ENCODE measurements at regions not wholly inside any gene's neighbourhood (a gene's known extent, or its start where the extent isn't known, plus 50 kb on each side); places are given as distances from the start of the nearest gene placed in this dataset.

GRCh38 chr1:101323535-101323934 lies 86.7 kb downstream of the S1PR1 start:
- no peak for DNase-seq

- DNase-seq, result no peak
These were observed 88.3 kb downstream of the S1PR1 start for GRCh38 chr1:101325144-101325543.

- no peak for DNase-seq
These were observed 93.8 kb downstream of the S1PR1 start for GRCh38 chr1:101330427-101331130.

- no peak for DNase-seq
These were observed 95.0 kb downstream of the S1PR1 start for GRCh38 chr1:101331794-101332193.

GRCh38 chr1:101332633-101333032 lies 95.8 kb downstream of the S1PR1 start:
- DNase-seq, result no peak

- no peak for DNase-seq
These were observed 96.4 kb downstream of the S1PR1 start for GRCh38 chr1:101333186-101333585.

- DNase-seq, result no peak
These were observed 101.1 kb downstream of the S1PR1 start for GRCh38 chr1:101337968-101338367.

GRCh38 chr1:101338714-101339430 lies 102.1 kb downstream of the S1PR1 start:
- DNase-seq, result no peak

GRCh38 chr1:101344745-101345144 lies 107.9 kb downstream of the S1PR1 start:
- DNase-seq, result no peak

GRCh38 chr1:101346419-101346818 lies 109.6 kb downstream of the S1PR1 start:
- no peak for DNase-seq

- no peak for DNase-seq
These were observed 119.2 kb downstream of the S1PR1 start for GRCh38 chr1:101356013-101356412.

- DNase-seq, result no peak
These were observed 120.0 kb downstream of the S1PR1 start for GRCh38 chr1:101356604-101357443.

- peak; percentile 49 for DNase-seq
These were observed 120.7 kb downstream of the S1PR1 start for GRCh38 chr1:101357444-101357986.

- DNase-seq, result no peak
These were observed 123.7 kb downstream of the S1PR1 start for GRCh38 chr1:101360506-101360905.

- no peak for DNase-seq
These were observed 127.1 kb downstream of the S1PR1 start for GRCh38 chr1:101363891-101364318.

- no peak for DNase-seq
These were observed 127.7 kb downstream of the S1PR1 start for GRCh38 chr1:101364370-101365120.

- DNase-seq, result no peak
These were observed 128.4 kb downstream of the S1PR1 start for GRCh38 chr1:101365186-101365585.

GRCh38 chr1:101365878-101366277 lies 129.1 kb downstream of the S1PR1 start:
- no peak for DNase-seq

- DNase-seq, result no peak
These were observed 129.8 kb downstream of the S1PR1 start for GRCh38 chr1:101366513-101367215.

- no peak for DNase-seq
These were observed 130.8 kb downstream of the S1PR1 start for GRCh38 chr1:101367630-101368029.

- no peak for DNase-seq
These were observed 133.7 kb downstream of the S1PR1 start for GRCh38 chr1:101370488-101370887.

GRCh38 chr1:101371259-101371658 lies 134.4 kb downstream of the S1PR1 start:
- no peak for DNase-seq

All from GDM1 (cell line).